ENCODE measurements at regions not wholly inside any gene's neighbourhood (a gene's known extent, or its start where the extent isn't known, plus 50 kb on each side); places are given as distances from the start of the nearest gene placed in this dataset.

DNA sequence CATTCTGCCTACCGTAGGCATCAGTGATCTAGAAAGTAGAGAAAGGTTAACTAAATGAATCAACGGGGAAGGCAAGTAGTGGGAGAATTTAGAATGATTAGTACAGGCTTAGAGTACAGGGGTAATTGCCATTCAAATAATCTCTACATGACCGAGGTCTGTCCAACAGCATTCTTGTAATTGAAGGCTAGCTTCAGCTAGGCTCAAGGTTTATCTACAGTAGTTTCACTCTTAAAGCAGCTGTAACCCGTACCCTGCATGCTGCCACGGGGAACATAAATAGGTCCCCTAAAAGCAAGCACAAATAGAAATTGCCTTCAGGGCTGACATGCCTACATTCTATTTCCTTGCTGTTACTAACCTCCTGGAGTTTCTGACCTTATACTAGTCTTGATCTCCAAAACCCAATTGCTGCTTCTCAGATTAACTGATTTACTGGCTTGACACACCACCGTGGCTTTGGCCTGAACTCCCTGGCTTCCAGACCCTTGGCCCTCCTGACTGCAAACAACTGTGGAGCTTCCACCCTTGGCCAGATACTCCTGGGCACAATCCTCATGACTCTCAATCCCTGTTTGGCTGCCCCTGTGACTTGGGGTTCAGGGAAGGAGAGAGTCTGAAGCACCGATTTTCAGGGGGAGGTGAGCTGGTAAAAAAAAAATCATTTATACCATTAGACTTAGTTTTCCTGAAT, 242.1 kb upstream of the FOXN3 start:
- no peak for DNase-seq

DNA sequence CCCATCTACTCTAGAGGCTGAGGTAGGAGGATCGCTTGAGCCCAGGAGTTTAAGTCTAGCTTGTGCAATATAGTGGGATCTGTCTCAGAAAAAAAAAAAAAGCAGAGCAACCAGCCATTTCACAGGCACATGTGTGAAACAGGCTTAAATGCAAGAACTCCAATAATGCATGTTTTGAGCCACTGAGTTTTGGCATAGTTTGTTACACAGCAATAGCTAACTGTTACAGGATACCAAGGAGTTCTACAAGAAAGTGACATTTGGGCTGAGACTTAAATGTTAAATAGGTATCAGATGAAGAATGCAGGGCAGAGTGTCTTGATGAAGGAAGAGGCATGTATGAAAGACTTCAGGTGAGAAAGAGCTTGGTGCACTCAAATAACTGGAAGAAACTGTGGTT, 240.0 kb upstream of the FOXN3 start:
- DNase-seq = no peak

DNA sequence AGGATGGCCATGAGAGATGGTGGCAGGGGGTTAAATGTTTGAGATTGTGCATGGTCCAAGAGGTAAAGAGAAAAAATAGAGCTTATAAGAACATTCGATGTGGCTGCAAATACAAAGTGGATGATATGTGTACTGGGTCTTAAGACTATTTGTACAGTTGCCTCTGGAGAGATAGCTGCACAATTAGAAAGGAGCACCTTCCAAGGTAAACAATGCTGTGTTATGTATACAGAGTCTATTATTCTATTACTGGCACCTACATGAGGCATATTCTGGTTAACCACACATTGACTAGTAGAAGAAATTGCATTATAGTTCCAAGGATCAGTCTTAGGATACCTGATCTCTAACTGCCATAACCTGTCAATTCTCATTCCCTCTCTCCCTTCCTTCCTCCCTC, 238.0 kb upstream of the FOXN3 start:
- DNase-seq = no peak

DNA sequence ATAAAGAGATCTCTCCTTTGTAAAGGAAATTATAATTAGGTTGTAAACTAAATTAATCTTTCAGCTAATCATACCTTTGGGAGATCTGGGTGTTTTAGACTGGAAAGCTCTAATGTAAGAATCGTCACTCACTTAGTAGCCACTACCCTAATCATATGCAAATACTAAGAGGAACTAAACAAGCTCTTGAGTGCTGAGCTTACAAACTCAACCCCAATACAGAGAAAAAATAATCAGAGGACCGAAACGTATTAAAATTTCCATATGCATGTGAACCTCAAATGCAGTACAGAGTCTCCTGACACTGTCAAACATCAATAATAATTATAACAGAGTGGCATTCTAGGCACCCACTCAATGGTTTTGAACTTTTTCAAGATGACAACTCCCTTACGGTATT, 235.3 kb upstream of the FOXN3 start:
- DNase-seq = no peak

DNA sequence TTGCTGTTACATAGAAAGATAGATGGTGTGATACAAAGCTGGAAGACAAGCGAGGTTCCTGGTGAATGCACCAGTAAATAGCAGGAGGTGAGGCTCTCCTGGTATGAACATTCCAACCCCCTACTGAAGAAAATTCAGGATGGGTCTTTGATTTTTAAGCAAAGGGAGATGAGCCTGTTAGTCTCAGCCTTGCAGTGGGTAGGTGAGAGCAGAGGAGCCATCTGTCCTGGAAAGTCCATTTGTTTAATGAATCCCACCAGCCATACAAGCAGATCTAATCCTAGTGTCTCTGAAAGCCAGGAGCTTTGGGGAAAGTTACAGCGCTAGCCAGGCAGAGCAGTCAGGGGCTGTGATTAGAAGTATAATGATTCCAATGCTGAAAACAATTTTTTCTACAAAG, 234.8 kb upstream of the FOXN3 start:
- DNase-seq = no peak

DNA sequence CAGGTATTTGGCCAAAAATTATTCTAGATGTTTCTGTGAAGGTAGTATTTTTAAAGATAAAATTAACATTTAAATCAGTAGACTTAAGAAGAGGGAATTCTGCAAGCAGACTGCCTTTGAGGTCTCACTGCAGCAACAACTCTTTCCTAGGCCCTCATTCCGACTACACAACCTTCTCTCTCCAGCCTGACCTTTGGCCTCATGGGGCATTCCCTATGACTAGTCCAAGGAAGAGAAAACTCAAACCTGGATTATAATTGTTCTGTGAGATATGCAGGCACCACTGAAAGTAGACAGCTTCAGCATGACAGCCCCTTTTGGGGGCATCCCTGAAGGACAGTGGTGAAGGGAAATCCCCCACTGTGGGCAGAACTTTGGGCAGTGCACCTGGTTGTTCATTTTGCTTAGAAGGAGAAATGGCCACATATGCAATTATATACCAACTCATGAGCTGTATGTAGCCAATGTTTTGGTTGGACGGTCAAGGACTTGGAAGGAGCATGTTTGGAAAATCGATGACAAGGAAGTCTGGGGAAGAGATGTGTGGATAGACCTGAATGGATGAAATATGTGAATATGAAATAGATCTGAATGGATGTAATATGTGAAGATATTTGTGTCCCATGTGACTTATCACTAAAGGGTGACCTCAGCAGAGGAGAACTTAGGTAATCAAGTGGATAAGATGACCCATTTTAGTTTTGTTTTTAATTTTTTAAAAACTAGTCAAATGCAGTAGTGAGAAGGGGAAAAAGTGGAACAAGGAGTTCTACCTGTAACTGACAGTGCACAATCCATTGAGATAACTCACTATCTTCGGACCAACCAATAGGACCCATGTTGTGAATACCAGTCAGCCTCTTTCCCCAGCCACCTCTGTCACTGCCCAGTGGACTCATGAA, 233.3 kb upstream of the FOXN3 start:
- DNase-seq = peak; percentile 29

DNA sequence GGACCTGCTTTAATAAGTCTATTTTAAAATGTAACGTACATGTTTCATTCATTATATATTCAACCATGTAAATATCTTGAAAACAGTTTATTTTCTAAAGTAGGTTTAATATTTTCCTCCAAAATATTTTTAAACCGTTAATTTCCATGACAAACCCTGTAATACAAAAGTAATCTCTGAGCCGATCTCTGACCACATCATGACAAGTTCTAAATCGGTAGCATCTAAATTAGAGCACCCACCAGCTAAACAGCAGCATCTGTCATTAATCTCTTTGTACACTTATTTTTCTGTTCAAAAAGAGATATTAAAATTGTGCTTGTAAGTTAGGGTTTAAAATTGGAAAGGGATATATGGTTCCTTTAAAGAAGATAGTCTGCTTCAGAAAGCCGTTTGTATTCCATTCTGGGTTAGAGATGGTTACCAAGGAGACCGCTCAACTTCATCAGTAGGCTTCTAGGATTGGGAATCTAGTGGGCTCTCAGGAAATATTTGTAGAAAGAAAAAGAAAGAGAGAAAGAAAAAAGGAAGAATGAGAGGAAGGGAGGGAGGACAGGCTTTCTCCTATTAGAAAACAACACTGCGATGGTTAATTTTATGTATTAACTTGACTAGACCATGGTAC, 232.5 kb upstream of the FOXN3 start:
- no peak for DNase-seq

DNA sequence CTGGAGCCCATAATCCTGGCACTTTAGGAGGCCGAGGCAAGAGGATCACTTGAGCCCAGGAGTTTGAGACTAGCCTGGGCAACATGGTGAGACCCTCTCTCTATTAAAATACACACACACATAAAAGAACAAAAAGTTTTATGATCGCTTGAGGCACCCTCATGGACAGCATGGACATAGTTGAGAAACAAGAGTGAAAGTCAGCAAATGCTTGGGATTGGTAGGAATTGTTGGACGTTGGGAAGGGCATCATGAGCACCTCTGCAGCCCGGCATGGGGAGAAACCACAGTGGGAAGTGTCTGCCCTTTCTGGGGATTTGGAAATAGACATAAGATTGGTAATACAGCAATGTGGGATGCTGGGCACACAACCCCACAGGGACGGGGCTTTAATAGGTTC, 231.9 kb upstream of the FOXN3 start:
- no peak for DNase-seq

DNA sequence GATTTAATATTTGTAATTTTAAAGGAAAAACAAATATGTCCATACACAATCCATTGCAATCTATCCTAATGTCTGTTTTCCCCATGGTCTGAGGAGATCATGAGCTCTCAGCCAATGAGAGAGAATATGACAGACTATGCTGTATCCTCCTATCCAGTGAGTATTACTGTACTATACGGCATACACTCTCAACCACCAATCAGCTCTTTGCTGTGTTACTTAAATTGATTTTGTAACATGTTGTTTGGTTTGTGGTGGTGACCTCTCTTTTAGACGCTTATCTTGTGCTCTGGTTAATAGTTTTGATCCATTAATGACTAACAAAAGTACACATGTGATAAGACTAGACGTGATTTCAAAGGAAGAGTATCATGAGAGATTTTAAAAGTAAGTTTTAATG, 231.5 kb upstream of the FOXN3 start:
- DNase-seq = no peak

DNA sequence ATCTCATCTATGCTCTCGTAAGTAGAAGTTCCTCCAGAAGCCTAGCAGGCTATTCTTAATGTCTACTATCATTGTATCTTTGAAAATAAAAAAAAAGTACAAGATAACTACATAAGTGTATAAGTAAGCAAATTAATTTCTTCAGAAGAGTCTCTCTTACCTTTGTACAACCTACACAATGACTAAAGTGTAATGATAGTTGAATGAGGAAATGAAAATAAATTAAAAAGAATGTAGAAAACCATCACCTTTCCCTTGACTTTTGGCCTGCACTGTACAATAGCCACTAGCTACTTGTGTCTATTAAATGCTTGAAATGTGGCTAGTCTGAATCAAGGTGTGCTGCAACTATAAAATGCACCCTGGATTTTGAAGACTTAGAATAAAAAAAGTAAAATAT, 229.9 kb upstream of the FOXN3 start:
- DNase-seq = no peak

DNA sequence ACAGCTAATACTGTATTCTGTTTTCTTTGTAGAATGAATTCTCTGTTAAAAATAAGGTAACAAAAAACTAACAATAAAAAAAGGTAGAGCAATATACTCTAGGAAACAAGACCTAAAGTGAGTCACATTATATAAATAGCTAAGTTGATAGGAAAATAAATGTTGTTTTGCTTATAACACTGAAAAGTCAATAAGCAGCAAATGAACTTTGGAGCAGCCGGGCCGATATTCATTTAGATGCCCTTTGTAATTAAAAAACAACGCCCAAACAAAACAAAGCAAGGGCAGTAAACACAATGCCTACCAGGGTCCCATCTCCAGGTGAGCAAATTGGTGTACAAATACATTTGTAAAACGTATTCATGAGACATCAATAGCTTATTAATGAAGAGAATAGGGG, 227.6 kb upstream of the FOXN3 start:
- no peak for DNase-seq

DNA sequence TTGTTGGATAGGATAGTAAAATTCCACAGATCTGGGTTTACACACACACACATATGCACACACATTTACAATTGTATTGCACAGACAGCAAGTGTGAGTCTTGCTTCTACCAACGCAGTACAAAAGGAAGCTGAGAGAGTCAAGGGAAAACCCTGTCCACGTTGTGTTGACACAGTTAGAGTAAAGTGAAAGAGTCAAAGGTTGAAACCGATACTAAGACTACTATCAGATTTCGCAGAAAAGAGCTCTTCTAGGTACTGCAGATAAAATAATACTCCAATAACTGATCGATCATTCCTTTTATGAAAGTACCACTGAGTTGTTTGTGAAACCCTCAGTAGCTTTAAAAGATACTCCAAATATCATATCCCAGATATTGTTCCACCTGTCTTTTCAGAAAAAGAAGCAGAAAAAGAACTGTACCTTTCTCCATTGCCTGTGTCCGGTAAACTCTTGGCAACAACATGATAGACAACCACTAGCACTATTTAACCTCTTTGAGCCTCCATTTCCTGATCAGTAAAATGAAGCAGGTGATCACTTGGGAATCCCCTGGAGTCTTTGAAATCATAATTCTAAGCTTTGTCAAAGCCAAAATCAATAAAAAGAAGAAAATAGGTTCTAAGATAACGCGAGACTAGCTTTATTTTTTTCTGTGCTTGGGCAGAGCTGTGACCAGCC, 224.6 kb upstream of the FOXN3 start:
- peak; percentile 83 for DNase-seq

DNA sequence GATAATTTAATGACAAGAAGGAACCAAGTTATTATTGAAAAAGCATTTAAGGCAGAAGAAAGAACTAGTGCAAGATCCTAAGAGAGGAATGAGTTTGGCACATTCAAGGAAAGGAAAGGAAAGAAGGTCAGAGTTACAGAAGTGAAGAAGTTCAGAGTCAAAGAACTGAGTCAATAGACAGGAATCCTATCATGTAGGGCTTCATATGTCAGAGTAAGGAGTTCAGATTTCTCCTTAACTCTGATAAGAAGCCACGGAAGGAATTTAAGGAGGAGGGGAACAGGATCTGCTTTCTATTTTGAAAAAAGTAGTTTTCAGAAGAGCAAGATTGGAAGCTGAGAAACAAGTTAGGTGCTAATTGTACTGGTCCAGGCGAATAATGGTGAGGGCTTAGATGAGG, 223.1 kb upstream of the FOXN3 start:
- DNase-seq = no peak

DNA sequence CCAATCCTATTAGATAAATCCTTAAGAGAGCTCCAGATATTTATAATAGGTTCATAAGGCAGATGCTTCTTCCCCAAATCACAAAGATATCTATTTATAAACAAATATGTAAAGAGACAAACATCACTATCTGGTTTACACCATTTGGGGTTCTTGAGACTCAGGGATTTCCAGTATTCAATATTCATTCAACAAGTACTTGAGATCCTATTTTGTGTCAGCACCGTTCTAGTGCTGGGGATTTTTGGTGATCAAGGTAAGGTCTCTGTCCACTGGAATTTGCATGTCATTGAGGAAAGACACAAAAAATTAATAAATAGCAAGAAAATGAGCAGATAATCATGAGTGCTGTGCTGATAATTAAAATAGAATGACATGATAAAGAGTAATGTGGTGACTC, 222.7 kb upstream of the FOXN3 start:
- peak; percentile 19 for DNase-seq

DNA sequence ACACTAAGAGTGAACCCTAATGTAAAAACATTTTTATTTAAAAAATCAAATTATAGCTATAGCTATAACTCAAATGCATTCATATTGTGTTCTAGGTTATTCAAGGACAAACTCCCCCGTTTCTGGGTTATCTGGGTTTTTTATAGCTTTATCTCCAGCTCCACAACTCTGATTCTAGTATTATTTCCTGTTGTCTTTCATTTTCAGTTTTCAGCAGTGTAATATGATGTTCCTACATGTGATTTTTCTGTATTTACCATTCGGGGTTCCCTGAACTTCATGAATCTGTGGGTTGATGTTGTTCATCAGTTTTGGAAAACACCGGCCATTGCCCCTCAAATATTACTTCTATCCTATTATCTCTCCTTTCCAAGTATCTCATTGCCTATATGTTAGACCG, 221.9 kb upstream of the FOXN3 start:
- no peak for DNase-seq

DNA sequence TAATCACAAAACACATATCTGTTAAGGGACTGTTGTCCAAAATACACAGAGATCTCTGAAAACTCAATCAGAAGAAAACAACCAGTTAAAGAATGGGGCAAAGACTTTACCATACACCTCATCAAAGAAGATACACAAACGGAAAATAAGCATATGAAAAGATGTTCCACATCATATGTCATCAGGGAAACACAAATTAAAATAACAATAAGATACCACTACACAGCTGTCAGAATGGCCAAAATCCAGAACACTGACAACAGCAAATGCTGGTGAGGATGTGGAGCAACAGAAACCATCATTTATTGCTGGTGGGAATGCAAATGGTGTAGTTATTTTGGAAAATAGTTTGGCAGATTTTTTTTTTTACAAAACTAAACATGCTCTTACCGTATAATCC, 220.5 kb upstream of the FOXN3 start:
- no peak for DNase-seq

DNA sequence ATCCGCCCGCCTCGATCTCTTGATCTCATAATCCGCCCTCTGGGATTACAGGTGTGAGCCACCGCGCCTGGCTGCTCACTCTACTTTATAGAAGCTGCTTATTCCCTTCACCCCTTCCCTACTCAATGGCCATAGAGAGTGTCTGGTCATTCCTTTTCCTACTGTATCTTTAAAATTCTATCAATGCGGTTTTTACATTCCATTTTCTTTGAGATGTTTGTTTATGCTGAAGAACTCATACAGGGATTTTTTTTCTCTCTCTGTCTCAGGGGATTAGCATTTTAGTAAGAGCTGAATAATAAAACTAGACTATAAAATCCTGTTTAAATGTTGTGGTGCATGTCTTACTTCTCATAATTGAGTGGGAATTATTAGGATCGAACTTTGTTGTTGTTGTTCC, 218.6 kb upstream of the FOXN3 start:
- no peak for DNase-seq

DNA sequence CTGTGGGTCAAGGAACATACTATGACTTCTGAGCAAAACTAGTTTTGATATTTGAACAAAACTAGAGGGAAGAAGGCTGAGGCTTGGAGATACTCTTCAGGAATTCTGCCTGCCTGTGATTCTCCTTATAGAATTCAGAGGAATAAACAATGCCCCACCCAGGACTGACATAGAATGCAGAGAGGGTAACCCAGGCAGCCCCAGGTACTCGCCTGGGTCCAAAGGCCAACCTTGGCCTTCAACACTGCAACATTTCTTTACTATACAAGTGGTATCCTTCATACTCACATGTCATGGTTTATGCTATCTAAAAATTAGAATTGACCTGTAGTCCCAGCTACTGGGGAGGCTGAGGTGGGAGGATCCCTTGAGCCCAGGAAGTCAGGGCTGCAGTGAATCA, 217.0 kb upstream of the FOXN3 start:
- no peak for DNase-seq

DNA sequence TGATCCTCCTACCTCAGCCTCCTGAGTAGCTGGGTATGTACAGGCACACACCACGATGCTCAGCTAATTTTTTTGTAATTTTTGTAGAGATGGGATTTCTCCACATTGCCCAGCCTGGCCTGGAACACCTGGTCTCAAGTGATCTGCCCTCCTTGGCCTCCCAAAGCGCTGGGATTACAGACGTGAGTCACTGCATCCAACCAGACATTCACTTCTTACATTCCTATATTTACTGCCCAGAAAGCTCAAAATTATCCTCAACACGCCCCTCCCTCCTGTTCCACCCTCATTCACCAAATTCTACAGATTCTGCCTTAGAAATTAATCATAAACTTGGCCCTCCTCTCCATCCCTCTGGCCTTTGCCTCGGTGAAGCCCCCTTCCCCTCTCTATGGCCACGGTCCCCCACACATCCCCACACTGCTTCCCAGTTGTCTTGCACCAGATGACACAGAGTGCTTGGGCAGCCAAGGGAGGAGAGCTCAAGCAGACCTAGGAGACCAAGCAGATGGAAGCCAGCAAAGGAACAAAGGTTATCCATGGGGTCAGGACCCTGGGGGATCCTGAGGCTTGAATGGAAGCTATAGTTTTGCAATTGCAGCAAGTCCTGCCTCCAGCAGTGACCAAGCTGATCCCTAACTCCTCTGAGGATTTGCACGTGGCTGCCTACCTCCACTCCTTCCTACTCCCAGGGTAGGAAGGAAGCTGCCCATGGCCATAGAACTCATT, 213.2 kb upstream of the FOXN3 start:
- no peak for DNase-seq

DNA sequence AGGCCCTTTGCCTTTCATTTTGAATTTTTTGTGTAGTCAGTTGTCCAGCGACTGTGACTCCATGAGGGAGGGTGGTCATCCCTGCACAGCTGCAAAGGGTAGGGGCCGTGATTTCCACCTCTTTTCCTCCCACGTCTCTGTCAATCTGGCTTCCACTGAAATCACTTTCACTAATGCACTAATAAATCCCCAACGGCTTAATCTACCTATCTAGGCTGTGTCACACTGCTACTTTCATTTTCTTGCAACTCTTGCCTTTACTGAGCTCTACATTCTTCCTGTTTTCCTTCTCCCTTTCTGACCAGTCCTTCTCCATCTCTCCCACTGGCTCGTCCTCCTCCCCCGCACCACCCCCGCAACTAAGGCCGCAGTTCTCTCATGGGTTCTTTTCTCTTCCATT, 212.3 kb upstream of the FOXN3 start:
- no peak for DNase-seq

DNA sequence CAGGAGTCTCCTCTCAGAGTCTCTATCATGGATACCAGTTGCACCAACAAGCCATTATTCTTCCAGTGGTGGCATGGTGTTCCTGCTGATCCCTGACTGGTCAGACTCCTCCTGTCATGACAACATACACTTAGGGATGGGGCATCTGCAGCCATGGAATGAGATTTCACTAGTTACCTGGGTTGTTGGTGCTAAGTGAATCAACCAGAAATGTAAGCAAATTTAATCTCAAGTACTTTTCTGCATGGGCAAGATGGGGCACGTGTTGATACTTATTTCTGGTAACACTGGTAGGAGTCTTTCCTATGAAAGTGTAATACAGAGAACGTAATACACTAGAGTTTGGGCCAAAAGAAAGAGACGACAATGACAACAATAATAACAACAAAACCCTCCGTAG, 211.5 kb upstream of the FOXN3 start:
- no peak for DNase-seq

DNA sequence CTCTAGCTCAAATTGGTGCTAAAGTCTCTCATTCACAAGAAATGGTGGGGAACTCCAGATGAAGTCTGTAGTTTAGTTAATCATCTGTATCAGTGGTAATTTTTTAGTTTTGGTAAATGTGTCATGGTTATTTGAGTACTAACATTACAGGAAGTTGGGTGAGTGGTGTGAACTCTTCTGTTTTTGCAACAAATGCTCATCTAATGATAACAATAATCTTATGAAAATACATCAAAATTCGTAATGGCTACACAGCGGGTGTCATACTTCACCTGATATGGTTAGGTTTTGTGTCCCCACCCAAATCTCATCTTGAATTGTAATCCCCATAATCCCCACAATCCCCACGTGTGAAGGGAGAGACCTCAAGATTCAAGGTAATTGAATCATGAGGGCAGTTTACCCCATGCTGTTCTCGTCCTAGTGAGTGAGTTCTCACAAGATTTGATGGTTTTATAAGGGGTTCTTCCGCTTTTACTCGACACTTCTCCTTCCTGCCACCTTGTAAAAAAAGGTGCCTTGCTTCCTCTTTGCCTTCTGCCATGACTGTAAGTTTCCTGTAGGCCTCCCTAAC, 209.3 kb upstream of the FOXN3 start:
- peak; percentile 26 for DNase-seq
